Testis (tissue), 2 donors: ENCODE measurements at regions not wholly inside any gene's neighbourhood (a gene's known extent, or its start where the extent isn't known, plus 50 kb on each side); places are given as distances from the start of the nearest gene placed in this dataset.

Source experiments
- DNase-seq: peaks from one replicate; pipeline ENCODE4 v3.0.0-alpha.2; 2019
- H3K27ac ChIP-seq, 2 donors: fragments of 200-600 bp; sonication (generic); one replicate each; pipeline ENCODE4 v1.5.1; 2019
- H3K27me3 ChIP-seq: fragments of 200-600 bp; sonication (generic); one replicate; pipeline ENCODE4 v1.5.1; 2019
- H3K36me3 ChIP-seq: fragments of 200-600 bp; sonication (generic); one replicate; pipeline ENCODE4 v1.5.1; 2017; ENCODE audit warnings: low read depth; ENCODE audit errors: missing control alignments
- H3K4me1 ChIP-seq: fragments of 200-600 bp; sonication (generic); one replicate; pipeline ENCODE4 v1.5.1; 2019
- H3K4me3 ChIP-seq, 2 donors: fragments of 200-600 bp; sonication (generic); one replicate each; pipeline ENCODE4 v1.5.1; 2017 to 2019
- H3K9me3 ChIP-seq: fragments of 200-600 bp; sonication (generic); one replicate; pipeline ENCODE4 v1.5.1; 2017
- POLR2A ChIP-seq: fragments of 450-650 bp; IDR thresholded peaks from one replicate; pipeline ENCODE4 v1.6.1; 2017; ENCODE audit warnings: antibody characterized with exemption, mild to moderate bottlenecking, moderate library complexity
- WGBS, 2 donors: methylation state at CpG; one replicate each; pipeline ENCODE4 v1.1.5; 2018; 5-methylcytosine and 5-hydroxymethylcytosine counted together
- intact Hi-C: fragments of 100-400 bp; cut with DNase I; formaldehyde crosslinking; loops from one replicate; pipeline ENCODE4 v1.15.1; 2023; ENCODE audit warnings: low total_unique reads
- TF ChIP-seq, protein P1 (sequence below), 3 experiments: fragments of 450-650 bp in 2 of 3; fragments of 200-600 bp in 1 of 3; sonication (generic) in 1 of 3; IDR thresholded peaks; one replicate each; pipeline ENCODE4 v1.5.1; 2016 to 2019; ENCODE audit warnings: antibody characterized with exemption in 3 of 3, mild to moderate bottlenecking in 2 of 3, moderate library complexity in 1 of 3

DNA sequence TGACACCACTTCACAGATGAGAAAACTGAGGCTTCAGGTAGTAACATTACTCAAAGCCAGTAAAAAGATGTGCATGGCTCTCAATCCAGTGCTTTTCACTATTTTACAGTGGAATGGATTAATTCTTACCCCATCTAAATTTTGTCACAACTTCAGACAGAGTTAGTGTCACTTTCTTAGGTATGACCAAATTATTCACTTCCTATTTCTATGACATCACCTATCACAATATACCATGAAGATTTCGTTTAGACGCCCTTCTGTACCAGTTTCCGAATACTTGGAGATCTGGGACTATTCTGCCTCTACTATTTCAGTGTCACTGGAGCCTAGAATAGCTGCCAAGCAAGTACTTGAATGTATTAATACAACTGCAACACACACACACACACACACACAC is 437.5 kb downstream of the KLF12 start:
- Histone ChIP-seq H3K27me3 (no peaks in the 10 kb centered on the region), H3K27ac (no peak overlapping the region), H3K4me3 (no peak overlapping the region), H3K36me3 (no peaks in the 10 kb centered on the region), H3K9me3 (no peaks in the 10 kb centered on the region), H3K4me1 (no peaks in the 10 kb centered on the region)
- no peak for TF ChIP-seq POLR2A
- TF ChIP-seq, protein P1, sequence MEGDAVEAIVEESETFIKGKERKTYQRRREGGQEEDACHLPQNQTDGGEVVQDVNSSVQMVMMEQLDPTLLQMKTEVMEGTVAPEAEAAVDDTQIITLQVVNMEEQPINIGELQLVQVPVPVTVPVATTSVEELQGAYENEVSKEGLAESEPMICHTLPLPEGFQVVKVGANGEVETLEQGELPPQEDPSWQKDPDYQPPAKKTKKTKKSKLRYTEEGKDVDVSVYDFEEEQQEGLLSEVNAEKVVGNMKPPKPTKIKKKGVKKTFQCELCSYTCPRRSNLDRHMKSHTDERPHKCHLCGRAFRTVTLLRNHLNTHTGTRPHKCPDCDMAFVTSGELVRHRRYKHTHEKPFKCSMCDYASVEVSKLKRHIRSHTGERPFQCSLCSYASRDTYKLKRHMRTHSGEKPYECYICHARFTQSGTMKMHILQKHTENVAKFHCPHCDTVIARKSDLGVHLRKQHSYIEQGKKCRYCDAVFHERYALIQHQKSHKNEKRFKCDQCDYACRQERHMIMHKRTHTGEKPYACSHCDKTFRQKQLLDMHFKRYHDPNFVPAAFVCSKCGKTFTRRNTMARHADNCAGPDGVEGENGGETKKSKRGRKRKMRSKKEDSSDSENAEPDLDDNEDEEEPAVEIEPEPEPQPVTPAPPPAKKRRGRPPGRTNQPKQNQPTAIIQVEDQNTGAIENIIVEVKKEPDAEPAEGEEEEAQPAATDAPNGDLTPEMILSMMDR (IDR thresholded peaks at IDR 0.05) = no peak
- no peak for DNase-seq
- intact Hi-C loops = no loop called here
- 95 to 98% methylated on average over 3 of the region's 3 CpGs for WGBS, 2 donors

DNA sequence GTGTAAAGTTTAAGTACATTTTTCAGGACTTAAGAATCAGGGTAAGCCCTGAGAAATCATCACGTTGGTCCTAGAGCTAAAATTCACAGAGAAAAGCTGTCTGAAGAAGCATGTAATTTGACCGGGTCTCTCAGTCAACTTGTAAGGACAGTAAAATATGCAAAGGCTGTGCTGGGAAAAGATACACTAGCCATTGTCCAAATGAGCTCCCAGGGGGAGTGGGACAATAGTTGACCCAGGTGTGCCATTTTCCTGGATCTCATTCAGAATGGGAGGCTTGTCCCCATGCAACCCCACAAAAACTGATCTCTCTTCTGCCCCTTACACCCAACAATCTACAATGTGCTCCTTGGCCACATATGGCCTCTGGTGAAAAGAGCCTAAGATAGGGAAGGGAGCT is 437.9 kb downstream of the KLF12 start:
- intact Hi-C loops = no loop called here

DNA sequence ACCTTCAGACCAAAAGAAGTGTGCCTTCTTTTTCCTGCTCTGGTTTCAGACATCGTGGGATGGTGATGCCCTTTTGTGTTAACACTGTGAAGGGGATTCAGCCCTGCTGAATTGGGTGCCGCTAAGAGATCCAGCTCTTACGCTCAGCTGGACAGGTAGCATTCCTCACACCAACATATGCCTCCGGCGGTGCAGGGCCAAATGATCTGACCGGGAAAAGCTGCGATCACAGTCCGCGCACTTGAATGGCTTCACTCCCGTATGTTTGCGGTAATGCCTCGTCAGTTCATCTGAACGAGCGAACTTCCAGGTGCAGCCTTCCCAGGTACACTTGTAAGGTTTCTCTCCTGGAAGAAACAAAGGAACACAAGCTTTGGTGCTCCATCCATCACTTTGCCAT is 438.9 kb downstream of the KLF12 start:
- H3K4me1 ChIP-seq = no peaks in the 10 kb centered on the region
- H3K27ac ChIP-seq = no peak overlapping the region
- no peak for DNase-seq
- 87 to 96% methylated on average over 14 of the region's 14 CpGs for WGBS, 2 donors
- TF ChIP-seq, protein P1 (IDR thresholded peaks at IDR 0.05) = no peak
- TF ChIP-seq POLR2A = no peak
- no peaks in the 10 kb centered on the region for H3K36me3 ChIP-seq
- no peak overlapping the region for H3K4me3 ChIP-seq
- no peaks in the 10 kb centered on the region for H3K27me3 ChIP-seq
- H3K9me3 ChIP-seq = no peaks in the 10 kb centered on the region
- intact Hi-C loops = no loop called here

More for the DNA sequence above, 437.9 kb downstream of the KLF12 start:
- Histone ChIP-seq H3K36me3 (no peaks in the 10 kb centered on the region), H3K9me3 (no peaks in the 10 kb centered on the region), H3K27me3 (no peaks in the 10 kb centered on the region), H3K4me3 (no peak overlapping the region), H3K27ac (no peak overlapping the region), H3K4me1 (no peaks in the 10 kb centered on the region)
- TF ChIP-seq, protein P1 (IDR thresholded peaks at IDR 0.05) = no peak
- no peak for TF ChIP-seq POLR2A
- no peak for DNase-seq
- WGBS, 2 donors = 86 to 89% methylated on average over 2 of the region's 2 CpGs

DNA sequence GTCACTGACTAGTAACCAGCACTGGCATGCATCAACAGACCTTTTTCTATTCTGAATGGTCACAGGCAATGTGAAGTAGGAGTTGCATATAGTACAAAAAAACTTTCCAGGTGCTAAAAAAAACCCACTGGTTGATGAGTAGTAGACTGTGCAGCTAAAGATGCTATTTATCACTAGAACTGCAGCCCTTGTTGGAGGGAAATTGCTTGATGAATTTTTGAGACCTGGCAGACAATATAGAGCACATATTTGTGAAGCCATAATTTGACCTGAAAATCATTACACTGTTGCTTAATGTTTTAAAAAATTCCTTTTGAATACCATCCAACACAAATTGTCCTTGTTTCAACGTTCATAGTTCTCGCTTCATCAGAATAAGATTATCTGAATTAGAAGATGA is 441.0 kb downstream of the KLF12 start:
- H3K4me3 ChIP-seq = no peak overlapping the region
- 44 to 45% methylated on average over 2 of the region's 2 CpGs for WGBS, 2 donors
- no peaks in the 10 kb centered on the region for H3K9me3 ChIP-seq
- TF ChIP-seq, protein P1 (IDR thresholded peaks at IDR 0.05) = no peak
- no peak for TF ChIP-seq POLR2A
- intact Hi-C loops = no loop called here
- H3K4me1 ChIP-seq = no peaks in the 10 kb centered on the region
- H3K27ac ChIP-seq = no peak overlapping the region
- no peaks in the 10 kb centered on the region for H3K36me3 ChIP-seq
- DNase-seq = no peak
- H3K27me3 ChIP-seq = no peaks in the 10 kb centered on the region

DNA sequence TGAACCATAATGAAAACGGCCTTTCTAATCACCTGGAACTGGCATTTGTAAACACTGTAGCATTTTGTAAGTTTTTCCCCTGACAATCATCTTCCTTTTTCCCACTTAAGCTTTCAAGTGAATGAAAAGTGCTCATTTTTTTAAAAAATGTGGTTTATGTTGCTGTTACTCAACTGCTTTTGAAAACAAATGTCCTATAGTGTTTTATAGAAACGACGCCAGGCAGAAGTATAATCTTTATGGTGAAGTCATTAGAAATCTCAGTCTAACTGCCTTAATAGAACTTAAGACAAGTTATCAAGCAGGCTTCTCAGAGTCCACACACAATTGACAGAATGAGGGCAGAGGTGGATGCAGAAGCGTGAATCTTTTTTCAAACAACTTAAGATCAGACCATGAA is 442.3 kb downstream of the KLF12 start:
- WGBS, 2 donors = 75 to 80% methylated on average over 4 of the region's 4 CpGs

More for the DNA sequence above, 442.3 kb downstream of the KLF12 start:
- H3K27me3 ChIP-seq = no peaks in the 10 kb centered on the region
- no peak for TF ChIP-seq POLR2A
- TF ChIP-seq, protein P1 (IDR thresholded peaks at IDR 0.05) = no peak
- no peaks in the 10 kb centered on the region for H3K4me1 ChIP-seq
- intact Hi-C loops = no loop called here
- no peak for DNase-seq
- no peak overlapping the region for H3K27ac ChIP-seq
- no peak overlapping the region for H3K4me3 ChIP-seq
- H3K9me3 ChIP-seq = no peaks in the 10 kb centered on the region
- H3K36me3 ChIP-seq = no peaks in the 10 kb centered on the region
